OCI-M1 (cell line): ENCODE measurements at regions not wholly inside any gene's neighbourhood (a gene's known extent, or its start where the extent isn't known, plus 50 kb on each side); places are given as distances from the start of the nearest gene placed in this dataset.
"Not testable (repeated sequence)": the region's sequence is repeated elsewhere in the genome, so short reads cannot be mapped to it uniquely, and the experiment has no call there.

Experiments
- DNase-seq: peaks from one replicate; lab custom pipeline; 2025; lab: John Stamatoyannopoulos, UW

DNA sequence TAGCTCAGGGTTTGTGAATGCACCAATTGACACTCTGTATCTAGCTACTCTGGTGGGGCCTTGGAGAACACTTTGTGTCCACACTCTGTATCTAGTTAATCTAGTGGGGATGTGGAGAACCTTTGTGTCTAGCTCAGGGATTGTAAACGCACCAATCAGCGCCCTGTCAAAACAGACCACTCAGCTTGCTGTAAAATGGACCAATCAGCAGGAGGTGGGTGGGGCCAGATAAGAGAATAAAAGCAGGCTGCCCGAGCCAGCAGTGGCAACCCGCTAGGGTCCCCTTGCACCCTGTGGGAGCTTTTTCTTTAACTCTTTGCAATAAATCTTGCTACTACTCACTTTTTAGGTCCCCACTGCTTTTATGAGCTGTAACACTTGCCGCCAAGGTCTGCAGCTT, 115.6 kb upstream of the MBNL1 start:
- not testable (repeated sequence) for DNase-seq

DNA sequence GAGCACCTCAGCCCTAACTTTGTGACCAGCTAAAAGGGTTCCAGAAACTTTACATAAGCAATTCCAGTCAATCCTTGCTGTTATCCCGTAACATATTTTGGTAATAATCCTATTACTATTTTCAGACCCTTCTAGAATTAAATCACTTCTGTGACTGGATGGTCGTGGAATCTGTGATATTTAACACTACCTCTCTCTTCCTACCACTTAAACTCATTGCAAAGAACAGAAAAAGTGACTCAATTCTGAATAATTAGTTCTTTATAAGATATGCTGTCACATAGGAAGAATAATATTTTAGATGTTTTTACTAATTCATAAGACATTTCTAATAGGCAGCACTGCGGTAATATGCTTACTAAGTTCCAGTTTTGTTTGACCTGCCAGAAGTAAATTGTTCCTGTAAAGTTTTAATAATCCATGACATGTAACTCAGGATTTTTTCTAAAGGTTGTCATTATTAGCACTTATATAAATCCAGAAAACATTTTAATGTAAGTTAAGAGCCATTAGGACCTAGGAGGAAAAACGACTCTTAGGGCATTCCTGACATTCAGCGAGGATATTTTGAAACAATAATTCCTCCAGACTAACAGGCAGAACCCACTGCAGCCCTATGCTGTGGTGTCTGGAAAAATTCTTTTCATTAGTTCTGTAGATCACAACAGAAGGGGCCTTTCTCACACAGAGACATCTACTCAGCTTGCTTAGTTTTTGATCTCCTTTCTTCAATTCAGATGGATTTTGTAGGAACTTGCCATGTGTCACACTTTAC, 113.3 kb upstream of the MBNL1 start:
- DNase-seq = no peak

DNA sequence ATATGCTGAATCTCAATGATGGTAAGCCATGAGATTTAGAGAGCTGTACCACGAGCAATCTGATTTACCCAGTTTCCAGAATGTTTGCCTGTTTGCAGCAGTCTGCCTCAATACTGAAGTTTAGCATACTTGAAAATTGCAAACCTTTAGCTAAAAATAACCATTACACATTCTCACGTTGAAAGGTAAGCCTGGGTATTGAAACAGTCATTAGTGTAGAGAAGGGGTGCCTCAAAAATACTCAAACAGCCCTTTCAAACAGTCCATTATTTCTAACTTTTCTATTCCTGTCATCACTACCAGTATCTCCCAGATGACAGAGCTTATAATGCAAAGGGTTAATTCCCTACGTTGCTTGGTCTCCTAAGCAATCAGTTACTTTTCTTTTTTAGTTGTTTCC, 111.8 kb upstream of the MBNL1 start:
- DNase-seq = no peak

DNA sequence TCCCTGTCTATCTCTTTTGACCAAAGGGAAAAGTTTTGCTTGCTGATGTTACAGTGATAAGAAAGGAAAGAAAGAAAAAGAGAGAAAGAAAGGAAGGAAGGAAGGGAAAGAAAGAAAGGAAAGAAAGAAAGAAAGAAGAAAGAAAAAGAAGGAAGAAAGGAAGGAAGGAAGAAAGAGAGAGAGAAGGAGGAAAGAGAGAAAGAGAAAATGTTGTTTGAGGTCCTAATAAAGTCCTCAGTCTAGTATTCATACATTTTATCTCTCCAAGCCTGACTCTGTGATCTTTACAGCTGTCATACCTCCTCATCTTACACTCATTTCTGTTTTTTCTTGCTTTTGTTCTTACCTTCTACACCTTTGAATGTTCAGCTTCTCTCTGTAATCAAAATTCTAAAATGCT, 111.4 kb upstream of the MBNL1 start:
- DNase-seq = no peak

DNA sequence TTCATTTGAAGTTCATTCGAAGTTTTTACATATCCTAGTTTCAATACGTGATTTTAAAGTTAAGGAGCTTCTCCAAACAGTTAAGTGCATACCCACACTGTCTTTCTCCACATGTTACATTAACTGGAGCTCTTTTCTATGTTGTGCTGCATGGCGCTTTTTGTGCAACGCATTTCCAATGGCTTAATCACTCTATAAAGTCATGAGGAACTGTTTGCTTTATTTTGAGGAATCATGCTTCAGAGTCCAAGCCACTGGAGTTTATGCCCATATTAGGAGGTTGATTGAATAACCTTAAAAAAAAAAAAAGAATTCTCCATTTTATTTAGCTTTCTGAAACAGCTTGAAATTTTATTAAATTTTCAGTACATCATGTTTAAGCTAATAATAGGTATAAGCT, 109.4 kb upstream of the MBNL1 start:
- DNase-seq = no peak

DNA sequence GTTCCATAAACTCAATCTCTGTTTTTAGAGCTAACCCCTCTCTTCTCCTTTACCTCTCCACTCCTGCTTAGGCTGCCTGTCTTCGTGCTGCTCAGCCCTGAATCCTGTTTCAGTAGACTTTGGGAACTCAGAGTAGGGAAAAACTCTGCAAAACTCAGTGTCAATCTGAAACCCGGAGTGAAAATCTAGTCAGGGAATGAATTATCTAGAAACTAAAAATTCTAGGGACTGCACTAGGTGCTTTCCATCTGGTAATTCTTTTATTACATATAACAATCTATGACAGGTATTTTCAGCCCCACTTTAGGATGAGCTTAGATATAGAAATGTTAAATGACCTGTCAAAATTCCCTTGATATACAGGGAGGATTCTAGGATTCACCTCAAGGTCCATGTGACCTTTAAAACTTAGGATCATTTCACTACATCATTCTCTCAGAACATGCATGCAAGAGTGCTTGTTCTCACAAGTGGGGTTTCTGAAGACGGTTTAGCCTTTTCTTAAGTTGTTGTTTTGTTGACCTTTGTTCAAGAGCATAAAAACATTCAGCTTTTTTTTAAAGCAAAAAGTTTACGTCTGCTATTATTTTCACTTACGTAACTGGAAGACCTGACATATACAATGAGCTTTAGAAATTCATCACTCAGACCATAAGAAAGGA, 108.2 kb upstream of the MBNL1 start:
- no peak for DNase-seq

DNA sequence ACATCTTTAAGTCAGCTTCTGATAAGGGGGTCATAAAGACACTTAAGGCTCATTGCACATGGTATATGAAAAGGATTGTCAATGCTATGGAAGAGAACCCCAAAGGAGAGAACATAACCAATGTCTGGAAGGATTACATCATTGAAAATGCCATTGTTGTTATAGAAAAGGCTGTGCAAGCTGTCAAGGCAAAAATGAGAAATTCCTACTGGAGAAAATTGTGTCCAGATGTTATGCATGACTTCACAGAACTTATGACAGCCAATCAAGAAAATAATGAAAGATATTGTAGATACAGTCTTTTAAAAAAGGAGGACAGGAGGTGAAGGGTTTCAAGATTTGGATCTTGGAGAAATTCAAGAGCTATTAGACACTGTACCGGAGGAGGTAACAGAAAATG, 96.3 kb upstream of the MBNL1 start:
- no peak for DNase-seq

DNA sequence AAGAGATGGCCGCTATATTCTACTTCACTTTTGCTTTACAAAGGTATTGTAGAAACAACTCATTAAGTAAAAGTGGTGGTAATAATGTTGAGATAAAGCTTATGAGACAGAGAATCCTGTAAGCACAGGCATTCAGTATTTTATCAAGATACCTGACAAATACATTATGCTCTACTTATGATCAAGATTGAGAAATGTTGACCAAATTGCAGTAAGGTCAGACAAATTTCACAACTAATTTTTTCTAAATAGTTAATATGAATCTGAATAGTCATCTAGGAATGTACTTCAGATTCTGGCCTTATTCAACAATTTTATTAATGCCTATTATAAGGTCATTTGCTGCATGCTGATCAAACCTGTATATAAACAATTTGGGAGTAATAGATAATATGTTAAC, 95.1 kb upstream of the MBNL1 start:
- DNase-seq = no peak

DNA sequence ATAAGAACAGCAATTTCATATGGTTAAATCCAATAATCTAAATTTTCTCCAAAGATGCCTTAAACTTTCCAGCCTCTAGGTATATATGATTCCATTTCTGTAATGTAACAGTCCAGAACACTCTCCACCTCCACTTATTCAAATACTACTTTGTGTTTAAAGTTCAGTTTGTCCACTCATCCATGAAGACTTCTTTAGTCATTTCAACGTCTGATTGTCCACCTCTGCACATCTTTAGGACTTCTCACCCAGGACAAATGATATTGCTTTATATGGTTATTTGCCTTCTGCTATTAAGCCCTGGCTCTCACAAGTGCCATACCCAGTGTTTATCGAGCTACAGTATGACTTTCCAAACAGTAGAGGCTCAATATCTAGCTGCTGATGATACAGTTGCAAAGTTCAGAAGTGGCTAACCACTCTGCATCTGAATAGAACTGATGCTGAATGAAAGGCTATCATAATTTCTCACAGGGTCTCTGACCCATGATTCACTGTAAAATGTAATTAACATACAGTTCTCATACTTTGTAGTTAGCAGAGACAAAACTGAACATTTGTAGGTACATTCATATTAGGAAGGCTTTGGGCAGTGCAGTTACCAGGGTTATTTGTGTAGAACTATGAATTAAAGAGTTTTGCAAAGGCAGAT, 93.7 kb upstream of the MBNL1 start:
- no peak for DNase-seq

DNA sequence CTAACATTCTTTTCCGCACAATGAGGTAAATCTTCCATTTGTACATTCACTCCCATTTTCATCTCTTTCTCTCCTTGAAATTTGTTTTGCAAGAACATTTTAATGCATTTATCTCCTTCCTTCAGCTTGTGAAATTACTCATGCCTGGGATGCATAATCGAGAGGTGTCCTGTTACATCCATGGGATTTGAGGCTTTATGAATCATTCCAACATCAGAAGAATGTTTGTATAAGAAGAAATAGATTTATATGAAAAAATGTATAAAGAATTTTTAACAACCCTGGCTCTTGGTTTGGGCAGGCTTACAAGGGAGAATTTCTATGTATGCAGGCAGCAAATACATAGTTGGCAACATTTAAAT, 93.2 kb upstream of the MBNL1 start:
- DNase-seq = no peak

DNA sequence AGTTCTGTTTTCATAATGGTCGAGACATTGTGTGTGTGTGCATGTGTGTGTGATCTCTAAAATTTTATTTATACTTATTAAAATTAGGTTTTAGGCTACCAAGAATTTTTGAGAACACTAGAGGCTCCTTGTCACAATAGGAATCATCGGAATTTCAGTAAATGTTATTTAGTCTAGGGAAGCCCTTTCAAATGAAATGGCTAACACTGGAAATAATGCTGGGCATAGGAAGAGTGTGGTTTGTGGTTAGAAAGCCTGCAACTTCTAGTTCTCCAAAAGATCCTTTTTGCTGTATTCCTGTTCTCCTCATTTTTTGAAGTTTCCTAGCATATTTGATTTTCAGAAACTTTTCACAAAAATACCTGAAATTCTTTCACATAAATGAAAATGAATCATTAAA, 92.5 kb upstream of the MBNL1 start:
- DNase-seq = peak; percentile 10

DNA sequence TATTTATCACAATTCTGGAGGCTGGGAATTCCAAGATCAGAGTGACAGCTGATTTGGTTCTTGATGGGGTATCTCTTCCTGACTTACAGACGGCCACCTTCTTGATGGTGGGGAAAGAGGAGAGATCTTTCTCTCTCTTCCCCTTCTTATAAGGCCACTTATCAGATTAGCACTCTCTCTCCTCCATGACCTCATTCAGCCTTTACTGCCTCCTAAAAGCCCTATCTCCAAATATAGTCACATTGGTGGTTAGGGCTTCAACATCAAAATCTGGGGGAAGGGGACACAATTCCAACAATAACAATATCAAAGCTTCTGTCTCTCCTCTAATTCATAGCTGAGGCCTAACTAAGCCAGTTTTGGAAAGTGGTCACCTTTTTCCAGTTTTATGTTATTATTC, 91.7 kb upstream of the MBNL1 start:
- DNase-seq = peak; percentile 68

DNA sequence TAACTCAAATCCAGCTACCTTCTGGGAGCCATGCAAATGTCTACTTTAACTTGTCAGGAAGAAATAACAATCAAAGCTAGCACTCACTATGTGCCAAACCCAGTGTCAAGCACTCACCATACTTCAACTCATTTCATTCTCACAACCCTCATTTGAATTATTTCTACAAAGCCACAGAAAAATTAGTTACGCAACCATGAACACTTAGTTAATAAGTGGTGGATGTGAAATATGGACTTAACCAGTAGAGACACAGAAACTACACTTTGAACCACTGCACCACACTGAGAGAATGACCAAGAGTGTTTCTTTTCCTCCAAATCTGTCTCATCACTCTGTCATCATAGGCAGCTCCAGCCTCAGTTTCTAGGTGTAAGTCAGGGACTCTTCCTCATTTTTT, 91.0 kb upstream of the MBNL1 start:
- no peak for DNase-seq

DNA sequence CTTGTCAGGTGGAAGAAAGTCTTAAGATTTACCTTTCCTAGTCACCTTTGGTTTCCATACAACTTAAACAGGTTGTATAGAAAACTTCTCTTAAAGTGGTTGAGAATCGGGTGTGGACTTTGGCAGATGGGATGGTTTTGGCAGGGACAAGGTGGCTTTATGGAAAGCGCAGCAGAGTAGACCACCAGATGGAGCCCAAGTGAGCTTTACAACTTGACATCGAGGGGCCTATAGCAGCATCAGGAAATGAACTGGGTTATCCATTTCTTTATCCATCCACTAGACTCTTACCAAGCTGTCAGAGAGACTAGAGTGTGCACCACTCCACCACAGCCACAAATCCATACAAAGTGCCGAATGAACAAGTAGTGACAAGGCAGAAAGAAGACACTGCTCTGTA, 85.3 kb upstream of the MBNL1 start:
- peak; percentile 74 for DNase-seq

DNA sequence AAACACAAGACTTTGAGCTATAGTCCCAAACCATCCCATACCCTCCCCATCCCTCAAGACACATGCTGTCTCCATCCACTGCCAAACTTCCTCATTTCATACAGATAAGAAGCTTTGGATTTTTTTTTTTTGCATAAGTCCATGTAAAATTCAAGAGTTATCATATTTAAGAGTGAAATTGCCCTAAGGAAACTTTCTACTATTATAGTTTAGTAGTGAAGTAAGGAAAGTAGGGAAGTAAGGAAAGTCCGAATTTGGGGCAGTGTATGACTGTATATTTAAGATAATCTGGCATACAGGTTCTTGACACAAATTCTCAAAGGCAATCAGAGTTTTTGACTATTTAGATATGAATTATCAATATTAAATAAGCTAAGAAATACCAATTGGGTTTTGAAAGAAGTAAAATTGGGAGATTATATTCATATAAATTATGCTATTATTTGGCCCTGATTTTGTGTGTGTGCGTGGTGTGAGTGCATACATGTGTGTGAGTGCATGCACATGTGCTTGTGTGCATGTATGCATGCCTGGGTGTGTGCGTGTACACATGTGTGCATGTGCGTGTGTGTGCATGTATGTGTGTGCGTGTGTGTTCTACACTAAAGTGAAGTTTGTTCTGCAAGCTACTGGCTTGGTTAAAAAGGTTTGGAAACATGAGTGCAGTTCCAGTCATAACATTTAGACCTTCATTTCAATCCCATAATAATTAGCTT, 83.6 kb upstream of the MBNL1 start:
- peak; percentile 46 for DNase-seq

DNA sequence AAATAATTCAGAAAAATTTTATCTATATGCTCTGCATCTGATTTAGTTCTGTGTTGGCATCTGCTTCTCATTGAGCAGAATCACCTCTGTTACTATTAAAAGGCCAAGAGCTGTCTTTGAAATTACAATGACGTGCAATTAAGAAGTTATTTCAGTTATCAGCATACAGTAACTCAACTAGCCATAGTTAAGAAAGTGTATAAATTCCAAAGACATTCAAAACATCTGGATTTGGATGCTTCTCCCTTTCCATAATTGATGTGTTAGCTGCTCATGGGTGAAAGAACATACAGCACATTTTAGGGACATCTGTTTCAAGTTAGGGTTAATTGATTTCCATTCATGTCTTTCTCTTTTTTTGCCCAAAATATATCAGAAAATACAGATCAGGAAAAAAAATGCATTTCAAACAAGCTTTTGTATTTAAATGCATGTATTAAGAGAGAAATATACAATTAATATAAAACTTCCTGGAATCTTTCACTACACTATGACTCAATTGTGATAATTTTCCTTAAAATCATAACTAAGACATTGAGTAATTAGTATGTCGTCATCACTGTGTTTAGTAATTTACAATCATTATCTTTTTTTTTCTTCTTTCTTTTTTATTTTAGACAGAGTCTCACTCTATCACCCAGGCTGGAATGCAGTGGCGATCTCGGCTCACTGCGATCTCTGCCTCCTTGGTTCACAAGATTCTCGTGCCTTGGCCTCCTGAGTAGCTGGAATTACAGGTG, 82.7 kb upstream of the MBNL1 start:
- no peak for DNase-seq

DNA sequence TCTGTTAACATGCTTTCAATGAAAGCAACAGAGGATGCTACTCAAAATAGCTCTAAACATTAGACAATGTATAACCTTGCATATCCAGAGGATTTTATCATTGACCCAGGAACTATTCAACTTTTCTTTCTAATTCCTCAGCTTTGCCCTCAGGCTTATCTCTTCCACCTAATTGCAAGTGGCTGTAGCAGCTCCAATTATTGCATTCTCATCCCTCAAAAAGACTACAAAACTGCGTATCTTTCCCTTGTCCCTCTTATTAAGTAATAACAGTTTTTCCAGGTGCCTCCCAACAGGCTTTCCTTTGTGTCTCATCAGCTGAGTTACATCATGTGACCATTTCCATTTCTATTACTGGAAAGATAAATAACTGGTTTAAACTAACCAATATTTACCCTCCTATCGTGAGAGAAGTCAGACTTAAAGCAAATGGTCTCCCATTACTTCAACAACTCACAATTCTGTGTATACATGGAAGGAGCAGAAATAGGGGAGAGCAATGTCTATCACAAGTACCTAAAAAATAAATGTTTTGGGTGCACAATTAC, 78.0 kb upstream of the MBNL1 start:
- DNase-seq = peak; percentile 9

DNA sequence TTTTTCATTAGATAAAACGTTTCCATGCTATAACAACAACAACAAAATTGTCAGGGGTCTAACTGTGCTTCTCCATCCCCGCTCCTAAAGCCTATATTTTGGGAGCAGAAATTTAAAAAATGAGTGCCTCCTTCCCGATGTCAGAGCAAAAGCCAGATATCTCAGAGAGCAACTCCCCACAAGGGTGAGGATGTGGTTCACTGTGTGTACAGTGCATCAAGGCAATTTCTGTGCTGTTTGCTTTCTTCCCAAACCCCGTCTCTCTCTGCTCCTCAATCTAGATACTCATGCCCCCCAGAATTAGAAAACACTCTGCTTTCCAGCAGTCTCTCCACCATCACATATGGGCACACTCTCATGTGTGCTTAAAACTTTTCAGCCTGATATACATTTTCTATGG, 76.7 kb upstream of the MBNL1 start:
- peak; percentile 28 for DNase-seq

DNA sequence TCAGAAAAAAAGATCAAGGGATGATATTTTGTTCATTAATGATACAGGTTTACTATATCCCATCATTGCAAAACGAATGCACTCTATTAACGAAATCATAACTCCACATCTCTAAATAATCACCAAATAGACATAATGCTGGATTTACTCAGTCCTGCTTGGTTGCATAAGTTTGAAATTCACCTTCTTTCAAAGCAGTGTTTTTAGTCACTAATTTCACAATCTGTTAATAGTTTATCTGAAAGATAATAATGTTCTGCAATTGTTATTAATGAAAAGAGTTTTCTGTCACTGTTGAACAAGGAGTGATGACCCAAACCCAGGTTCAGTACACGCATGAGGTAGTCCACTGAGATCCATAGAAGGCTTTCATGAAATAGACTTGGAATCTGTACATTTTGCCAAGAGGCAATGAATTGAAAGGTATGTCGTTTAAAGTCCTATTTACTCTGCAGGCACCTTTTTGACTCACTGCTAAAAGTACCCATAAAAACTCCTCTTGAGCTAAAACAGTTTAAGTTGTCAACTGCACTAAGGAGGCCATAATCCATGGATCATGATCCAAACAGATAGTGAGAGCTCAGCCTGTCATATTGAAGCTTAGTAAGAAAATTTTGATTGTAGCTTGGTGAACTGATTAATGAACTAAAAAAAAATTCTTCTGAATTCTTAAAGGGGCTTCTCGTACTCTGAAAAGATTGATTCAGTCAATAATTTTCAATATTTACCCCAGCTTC, 75.6 kb upstream of the MBNL1 start:
- DNase-seq = peak; percentile 66

DNA sequence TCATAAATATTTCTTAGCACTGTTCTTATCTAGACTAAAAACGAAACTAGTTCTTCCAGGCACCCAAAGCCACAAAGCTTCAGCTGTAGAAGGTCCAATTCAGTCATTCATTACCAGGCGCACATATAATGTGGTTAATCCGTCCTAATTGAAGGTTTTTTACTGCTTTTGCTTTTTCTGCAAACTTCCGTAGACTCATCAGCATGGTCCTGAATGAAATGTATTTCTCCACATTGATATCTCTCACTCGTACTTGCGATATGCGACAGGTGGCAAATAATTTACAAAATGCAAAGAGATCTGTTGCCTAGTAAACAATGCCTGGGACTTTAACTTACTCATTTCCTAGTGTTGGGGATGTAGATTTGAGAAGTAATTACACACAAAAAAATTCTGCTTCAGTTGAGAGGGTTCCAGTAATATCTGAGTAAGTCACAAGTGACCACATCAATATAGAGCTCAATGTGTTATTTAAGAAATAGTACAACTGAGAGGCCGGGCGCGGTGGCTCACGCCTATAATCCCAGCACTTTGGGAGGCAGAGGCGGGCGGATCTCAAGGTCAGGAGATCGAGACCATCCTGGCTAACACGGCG, 75.0 kb upstream of the MBNL1 start:
- peak; percentile 76 for DNase-seq

DNA sequence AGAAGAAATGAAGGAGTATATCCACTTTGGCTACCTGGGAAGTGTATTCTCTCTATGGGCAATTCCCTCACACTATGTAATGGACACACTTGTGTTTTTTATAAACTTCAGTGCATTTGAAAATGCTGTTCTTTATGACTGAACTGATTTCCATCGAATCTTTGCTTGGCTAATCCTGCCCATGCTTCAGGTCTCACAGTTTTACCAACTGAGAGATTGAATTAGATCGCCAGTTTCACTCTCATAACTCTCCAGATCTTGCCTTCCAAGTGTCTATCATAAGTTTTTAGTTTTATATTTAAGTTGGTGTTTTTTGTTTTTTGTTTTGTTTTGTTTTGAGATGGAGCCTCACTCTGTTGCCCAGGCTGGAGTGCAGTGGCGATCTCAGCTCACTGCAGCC, 73.5 kb upstream of the MBNL1 start:
- DNase-seq = no peak
